Panc1 (cell line): ENCODE measurements at regions not wholly inside any gene's neighbourhood (a gene's known extent, or its start where the extent isn't known, plus 50 kb on each side); places are given as distances from the start of the nearest gene placed in this dataset.

Experiments
- ATAC-seq: fragments of 200-7000 bp; cut with Tn5 transposase; 2 replicates; pipeline ENCODE4 v1.9.1; 2020; ENCODE audit warnings: mild to moderate bottlenecking, moderate library complexity
- BruUV-seq: library from RNA; stranded (reverse); fragments of 400-500 nt; replicated peaks from 2 replicates; lab custom pipeline; 2021; lab: Mats Ljungman, UMichigan
- CTCF ChIA-PET: fragments of 300-600 bp; sonication (Branson Sonifier 250); formaldehyde crosslinking; loops from one replicate; lab custom pipeline; 2022; ENCODE audit warnings: antibody characterized with exemption; lab: Charles Lee
- POLR2A ChIA-PET: fragments of 300-600 bp; sonication (Branson Sonifier 250); formaldehyde crosslinking; loops from one replicate; lab custom pipeline; 2022; ENCODE audit warnings: antibody characterized with exemption; lab: Charles Lee
- DNase-seq: peaks from one replicate; pipeline ENCODE4 v3.0.0-alpha.2; 2010; ENCODE audit warnings: low read depth, low spot score
- H3K27ac ChIP-seq: 2 replicates; pipeline ENCODE4 v1.5.1; 2011; ENCODE audit warnings: mild to moderate bottlenecking, low read length, inconsistent platforms
- H3K27me3 ChIP-seq: fragments of 200-500 bp; sonication (Bioruptor generic); 2 replicates; pipeline ENCODE4 v1.6.0; 2014; ENCODE audit warnings: low read length, inconsistent platforms; ENCODE audit not compliant: control insufficient read depth, insufficient read depth
- H3K36me3 ChIP-seq: fragments of 200-500 bp; sonication (Bioruptor generic); 2 replicates; pipeline ENCODE4 v1.5.1; 2014; ENCODE audit warnings: inconsistent platforms, mild to moderate bottlenecking, low read length, moderate library complexity; ENCODE audit not compliant: control insufficient read depth, insufficient read depth
- H3K4me1 ChIP-seq: 2 replicates; pipeline ENCODE4 v1.5.1; 2011; ENCODE audit warnings: inconsistent platforms, mild to moderate bottlenecking, low read length, moderate library complexity; ENCODE audit not compliant: control insufficient read depth, insufficient read depth
- H3K4me3 ChIP-seq, 2 experiments: 2 replicates each; pipeline ENCODE4 v1.5.1; 2011 to 2012; ENCODE audit warnings: low read depth in 2 of 2, low read length in 2 of 2, mild to moderate bottlenecking in 2 of 2, inconsistent platforms in 1 of 2, moderate library complexity in 1 of 2
- H3K9me3 ChIP-seq: fragments of 200-500 bp; sonication (Bioruptor generic); 2 replicates; pipeline ENCODE4 v1.5.1; 2014; ENCODE audit warnings: low read depth, mild to moderate bottlenecking, inconsistent platforms, low read length, moderate library complexity; ENCODE audit not compliant: control insufficient read depth, insufficient read depth
- POLR2AphosphoS5 ChIP-seq: IDR thresholded peaks from 2 replicates; pipeline ENCODE4 v1.6.1; 2012; ENCODE audit warnings: mild to moderate bottlenecking, low read depth, low read length, moderate library complexity
- REST ChIP-seq, 2 experiments: IDR thresholded peaks; 2 replicates each; pipeline ENCODE4 v1.6.1; 2011 to 2012; ENCODE audit warnings: low read depth in 2 of 2, control low read depth in 1 of 2, low read length in 1 of 2, mild to moderate bottlenecking in 1 of 2, moderate library complexity in 1 of 2; ENCODE audit not compliant: insufficient read depth in 1 of 2
- SIN3A ChIP-seq: IDR thresholded peaks from 2 replicates; pipeline ENCODE4 v1.6.1; 2012; ENCODE audit warnings: low read depth, mild to moderate bottlenecking, low read length, moderate library complexity, borderline replicate concordance; ENCODE audit not compliant: insufficient read depth
- TCF7L2 ChIP-seq: IDR thresholded peaks from 2 replicates; pipeline ENCODE4 v1.6.1; 2011; ENCODE audit warnings: mild to moderate bottlenecking, low read depth, low read length, inconsistent platforms
- in situ Hi-C: cut with HindIII; loops from 2 replicates; pipeline ENCODE4 v1.10.0; 2016; ENCODE audit warnings: low sequenced_read_pairs, low pct_unique_long_range_greater_than_20kb
- intact Hi-C: fragments of 100-400 bp; cut with micrococcal nuclease; formaldehyde crosslinking; loops from one replicate; pipeline ENCODE4 v1.10.0; 2022; ENCODE audit not compliant: unreplicated experiment
- TF ChIP-seq, protein P1 (sequence below): fragments of 450-650 bp; IDR thresholded peaks from 2 replicates; pipeline ENCODE4 v1.5.1; 2017; ENCODE audit warnings: mild to moderate bottlenecking

DNA sequence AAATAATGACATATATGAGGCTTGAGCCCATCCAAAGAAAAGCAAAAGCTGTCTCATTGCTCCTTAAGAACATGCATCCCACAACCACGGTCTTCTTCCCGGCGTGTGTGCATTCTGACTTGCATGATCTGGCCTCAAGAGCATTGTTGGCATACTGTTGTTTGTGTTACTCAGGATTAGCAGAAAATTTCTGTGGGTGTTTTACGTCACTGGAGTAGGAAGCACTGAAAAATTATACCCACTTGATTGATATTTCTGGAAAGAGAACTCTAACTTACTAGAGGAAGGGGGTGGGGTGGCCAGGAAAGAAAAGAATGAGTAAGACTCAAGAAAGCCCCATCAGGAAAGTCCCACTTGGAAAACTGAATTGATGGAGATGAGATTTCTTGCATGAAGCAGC is 326.2 kb upstream of the PRDM1 start:
- H3K27me3 ChIP-seq, result no peaks in the 10 kb centered on the region
- intact Hi-C loops, result no loop called here
- in situ Hi-C loops, result no loop called here
- POLR2A ChIA-PET, result interaction anchor here (0.7 kb wide), 1 partner anchor 97 kb away, joined by 3 read pairs; no protein-coding TSS in a partner anchor
- H3K9me3 ChIP-seq, result no peaks in the 10 kb centered on the region
- no peak for DNase-seq
- H3K36me3 ChIP-seq, result no peaks in the 10 kb centered on the region
- TF ChIP-seq POLR2AphosphoS5, result no peak
- no peak for TF ChIP-seq REST (IDR thresholded peaks at IDR 0.05; ENCODE audit: insufficient read depth in 1 of 2, low read depth in 2 of 2, low read length in 1 of 2)
- TF ChIP-seq, protein P1, sequence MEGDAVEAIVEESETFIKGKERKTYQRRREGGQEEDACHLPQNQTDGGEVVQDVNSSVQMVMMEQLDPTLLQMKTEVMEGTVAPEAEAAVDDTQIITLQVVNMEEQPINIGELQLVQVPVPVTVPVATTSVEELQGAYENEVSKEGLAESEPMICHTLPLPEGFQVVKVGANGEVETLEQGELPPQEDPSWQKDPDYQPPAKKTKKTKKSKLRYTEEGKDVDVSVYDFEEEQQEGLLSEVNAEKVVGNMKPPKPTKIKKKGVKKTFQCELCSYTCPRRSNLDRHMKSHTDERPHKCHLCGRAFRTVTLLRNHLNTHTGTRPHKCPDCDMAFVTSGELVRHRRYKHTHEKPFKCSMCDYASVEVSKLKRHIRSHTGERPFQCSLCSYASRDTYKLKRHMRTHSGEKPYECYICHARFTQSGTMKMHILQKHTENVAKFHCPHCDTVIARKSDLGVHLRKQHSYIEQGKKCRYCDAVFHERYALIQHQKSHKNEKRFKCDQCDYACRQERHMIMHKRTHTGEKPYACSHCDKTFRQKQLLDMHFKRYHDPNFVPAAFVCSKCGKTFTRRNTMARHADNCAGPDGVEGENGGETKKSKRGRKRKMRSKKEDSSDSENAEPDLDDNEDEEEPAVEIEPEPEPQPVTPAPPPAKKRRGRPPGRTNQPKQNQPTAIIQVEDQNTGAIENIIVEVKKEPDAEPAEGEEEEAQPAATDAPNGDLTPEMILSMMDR, result no peak
- TF ChIP-seq SIN3A, result no peak
- CTCF ChIA-PET, result no interaction called here
- peak; percentile 45; the same call in 1 of the 2 replicates for ATAC-seq
- H3K27ac ChIP-seq, result no peak overlapping the region
- no TSS peak for BruUV-seq
- H3K4me3 ChIP-seq, result no peak overlapping the region
- no peaks in the 10 kb centered on the region for H3K4me1 ChIP-seq

GRCh38 chr6:105759015-105759414 is 327.1 kb upstream of the PRDM1 start:
- no TSS peak for BruUV-seq

More at GRCh38 chr6:105759015-105759414, 327.1 kb upstream of the PRDM1 start:
- no peak for DNase-seq
- CTCF ChIA-PET, result no interaction called here
- TF ChIP-seq TCF7L2 (no peak), SIN3A (no peak), REST (IDR thresholded peaks at IDR 0.05; ENCODE audit: insufficient read depth in 1 of 2, low read depth in 2 of 2, low read length in 1 of 2) (no peak), POLR2AphosphoS5 (no peak)
- TF ChIP-seq, protein P1, result no peak
- H3K27me3 ChIP-seq, result no peaks in the 10 kb centered on the region
- POLR2A ChIA-PET, result no interaction called here
- no peak overlapping the region for H3K4me3 ChIP-seq
- H3K27ac ChIP-seq, result no peak overlapping the region
- H3K36me3 ChIP-seq, result no peaks in the 10 kb centered on the region
- H3K4me1 ChIP-seq, result no peaks in the 10 kb centered on the region
- in situ Hi-C loops, result no loop called here
- H3K9me3 ChIP-seq, result no peaks in the 10 kb centered on the region
- intact Hi-C loops, result no loop called here
- ATAC-seq, result no peak
